Stimulated activated CD8-positive, alpha-beta memory T cell treated with anti-CD3 and anti-CD28 coated beads, Interleukin-4, amount 100 ng/mL, for 24 hours (primary cell): ENCODE measurements at regions not wholly inside any gene's neighbourhood (a gene's known extent, or its start where the extent isn't known, plus 50 kb on each side); places are given as distances from the start of the nearest gene placed in this dataset.
"Not testable (repeated sequence)": the region's sequence is repeated elsewhere in the genome, so short reads cannot be mapped to it uniquely, and the experiment has no call there.

Experiments
- DNase-seq: peaks from one replicate; pipeline ENCODE4 v3.0.0-alpha.2; 2020; ENCODE audit warnings: low read depth

GRCh38 chr20:17873410-17874270 is 95.0 kb downstream of the SNX5 start:
- DNase-seq: no peak

DNA sequence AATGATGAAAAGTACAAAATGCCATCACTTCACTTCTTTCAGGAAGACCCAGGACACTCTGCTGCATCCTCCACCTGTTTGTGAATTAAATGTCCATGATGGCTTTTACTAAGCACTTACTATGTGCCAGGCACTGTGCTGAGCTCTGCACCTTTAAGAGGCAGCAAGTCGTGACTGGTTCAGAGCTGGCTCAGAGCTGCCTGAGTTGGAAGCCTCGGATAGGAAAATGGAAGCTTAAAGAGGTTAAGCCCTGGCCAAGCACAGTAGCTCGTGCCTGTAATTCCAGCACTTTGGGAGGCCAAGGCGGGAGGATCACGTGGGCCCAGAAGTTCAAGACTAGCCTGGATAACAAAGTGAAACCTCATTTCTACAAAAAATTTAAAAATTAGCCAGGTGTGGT is 95.6 kb downstream of the SNX5 start:
- no peak for DNase-seq

GRCh38 chr20:17872434-17872833 is 96.2 kb downstream of the SNX5 start:
- DNase-seq: no peak

DNA sequence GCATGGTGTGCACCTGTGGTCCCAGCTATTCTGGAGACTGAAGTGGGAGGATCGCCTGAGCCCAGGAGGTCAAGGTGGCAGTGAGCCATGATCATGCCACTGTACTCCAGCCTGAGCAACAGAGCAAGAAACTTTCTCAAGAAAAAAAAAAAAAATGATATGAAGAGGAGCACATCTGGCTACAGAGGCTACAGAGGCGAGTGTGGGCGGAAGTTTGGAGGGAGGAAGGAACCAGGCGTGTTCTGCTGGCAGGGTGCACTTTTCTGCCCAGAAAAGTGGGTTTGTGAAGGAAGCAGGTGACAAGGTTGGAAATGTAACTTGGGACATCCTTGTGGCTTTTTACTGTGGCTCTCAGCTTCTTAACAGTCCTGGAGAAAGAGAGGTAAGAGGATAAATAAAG is 96.7 kb downstream of the SNX5 start:
- no peak for DNase-seq

GRCh38 chr20:17871181-17871580 is 97.4 kb downstream of the SNX5 start:
- no peak for DNase-seq

- DNase-seq: no peak
Measured at GRCh38 chr20:17870086-17870740, 98.4 kb downstream of the SNX5 start.

GRCh38 chr20:17869295-17869994 is 99.1 kb downstream of the SNX5 start:
- no peak for DNase-seq

GRCh38 chr20:17868700-17869231 is 99.8 kb downstream of the SNX5 start:
- no peak for DNase-seq

DNA sequence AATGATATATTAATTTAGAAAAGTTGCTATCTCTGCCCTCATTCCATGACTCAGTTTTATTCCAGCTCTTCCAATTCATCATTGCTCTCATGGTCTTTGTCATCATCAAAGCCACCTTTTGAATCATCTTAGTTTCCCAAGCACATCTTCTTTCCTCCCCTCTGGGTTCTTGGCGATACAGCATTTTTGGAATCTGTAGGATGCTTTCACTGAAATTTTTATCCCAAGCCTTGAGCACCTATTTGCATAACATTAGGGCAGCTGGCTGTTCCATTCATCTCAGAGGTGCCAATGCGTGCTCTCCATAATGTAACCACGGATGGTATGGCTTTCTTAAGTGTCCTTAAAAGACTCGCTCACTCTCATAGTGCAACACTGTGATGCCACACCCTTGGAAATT is 100.4 kb downstream of the SNX5 start:
- no peak for DNase-seq

- DNase-seq: no peak
Measured at GRCh38 chr20:17867131-17867925, 101.3 kb downstream of the SNX5 start.

DNA sequence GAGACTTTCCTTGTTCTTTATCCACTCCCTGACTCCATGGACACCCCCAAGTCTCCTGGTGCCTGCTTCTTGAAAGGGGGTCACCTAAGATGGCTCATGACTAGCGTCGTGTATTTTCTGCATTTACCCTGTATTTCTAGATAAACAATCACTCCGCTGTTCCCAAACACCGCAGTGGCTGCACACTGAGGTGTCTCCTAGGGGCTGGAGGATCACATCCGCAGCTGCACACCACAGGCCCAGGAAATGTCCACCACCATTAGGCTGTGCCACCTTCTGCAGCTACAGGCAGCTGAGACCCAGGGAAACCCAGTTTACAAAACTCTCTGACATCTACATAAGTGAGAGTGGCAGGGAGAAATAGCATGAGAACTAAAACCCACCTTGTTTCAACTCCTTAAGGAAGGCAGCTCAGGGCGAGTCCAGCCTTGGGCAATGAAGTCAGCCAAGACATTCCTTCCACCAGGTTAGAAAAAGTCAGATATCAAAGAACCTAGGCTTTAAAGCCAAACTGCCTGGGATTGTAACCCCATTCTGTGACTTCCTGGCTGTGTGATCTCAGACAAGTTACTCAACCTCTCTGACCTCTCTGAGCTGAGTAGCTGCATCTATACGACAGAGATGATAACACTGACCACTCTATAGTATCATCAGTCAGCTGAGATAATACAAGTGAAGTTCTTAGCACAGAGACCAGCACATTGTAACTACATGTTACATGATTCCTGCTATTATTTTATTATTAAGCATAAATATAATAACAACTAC is 102.2 kb downstream of the SNX5 start:
- no peak for DNase-seq

DNA sequence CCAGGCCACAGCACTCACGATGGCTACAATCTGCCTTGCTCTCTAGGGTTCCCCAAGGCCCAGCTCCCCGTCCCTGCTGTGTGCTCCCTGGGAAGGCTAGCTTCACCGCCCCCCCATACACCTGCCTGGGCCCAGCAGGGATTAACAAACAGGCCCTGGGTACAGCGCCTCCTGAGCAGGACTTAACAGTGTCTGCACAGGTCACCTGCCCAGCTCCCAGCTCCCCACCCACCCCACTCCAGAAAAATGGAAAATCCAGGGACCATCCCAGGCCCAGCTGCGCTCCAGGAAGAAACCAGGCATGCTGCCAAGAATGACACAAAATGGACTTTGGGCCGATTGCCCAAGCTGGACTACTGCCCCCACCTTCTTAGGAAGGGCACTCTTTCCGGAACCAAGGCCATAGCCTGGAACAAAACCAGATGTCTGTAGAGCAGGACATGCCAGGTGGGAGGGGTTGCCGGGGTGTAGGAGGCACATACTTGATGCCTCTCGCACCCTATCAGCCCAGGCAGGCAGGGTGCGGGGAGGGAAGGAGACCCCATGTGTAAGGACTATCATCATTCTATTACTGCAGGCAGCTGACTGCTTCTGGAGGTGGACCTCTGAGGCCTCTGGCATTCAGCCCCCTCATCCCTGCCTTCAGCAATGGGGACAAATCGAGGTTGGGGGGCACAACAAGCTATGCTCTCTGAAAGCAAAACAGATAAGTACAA is 104.9 kb downstream of the SNX5 start:
- DNase-seq: no peak

GRCh38 chr20:17863209-17863576 is 105.4 kb downstream of the SNX5 start:
- DNase-seq: no peak

DNA sequence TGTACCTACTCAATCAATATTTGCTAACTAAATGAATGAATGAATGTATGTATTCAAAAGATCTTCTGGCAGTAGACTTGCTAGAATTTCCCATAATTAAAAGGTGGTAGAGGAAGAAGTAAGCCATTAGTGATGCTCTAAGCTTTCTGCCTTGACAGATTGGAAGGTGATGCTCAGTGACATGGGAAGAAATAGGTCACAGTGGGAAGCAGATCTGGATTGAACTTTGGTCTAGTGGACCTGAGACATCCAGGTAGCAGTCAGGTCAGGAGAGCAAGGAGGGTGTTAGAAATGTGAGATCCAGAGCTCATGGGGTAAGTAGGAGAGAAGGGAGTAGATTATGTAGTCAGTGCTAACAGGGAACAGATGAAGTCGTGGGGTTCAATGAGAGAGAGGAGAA is 106.4 kb downstream of the SNX5 start:
- no peak for DNase-seq

GRCh38 chr20:17861620-17862019 is 107.0 kb downstream of the SNX5 start:
- DNase-seq: not testable (repeated sequence)

- no peak for DNase-seq
Measured at GRCh38 chr20:17860301-17861197, 108.0 kb downstream of the SNX5 start.

DNA sequence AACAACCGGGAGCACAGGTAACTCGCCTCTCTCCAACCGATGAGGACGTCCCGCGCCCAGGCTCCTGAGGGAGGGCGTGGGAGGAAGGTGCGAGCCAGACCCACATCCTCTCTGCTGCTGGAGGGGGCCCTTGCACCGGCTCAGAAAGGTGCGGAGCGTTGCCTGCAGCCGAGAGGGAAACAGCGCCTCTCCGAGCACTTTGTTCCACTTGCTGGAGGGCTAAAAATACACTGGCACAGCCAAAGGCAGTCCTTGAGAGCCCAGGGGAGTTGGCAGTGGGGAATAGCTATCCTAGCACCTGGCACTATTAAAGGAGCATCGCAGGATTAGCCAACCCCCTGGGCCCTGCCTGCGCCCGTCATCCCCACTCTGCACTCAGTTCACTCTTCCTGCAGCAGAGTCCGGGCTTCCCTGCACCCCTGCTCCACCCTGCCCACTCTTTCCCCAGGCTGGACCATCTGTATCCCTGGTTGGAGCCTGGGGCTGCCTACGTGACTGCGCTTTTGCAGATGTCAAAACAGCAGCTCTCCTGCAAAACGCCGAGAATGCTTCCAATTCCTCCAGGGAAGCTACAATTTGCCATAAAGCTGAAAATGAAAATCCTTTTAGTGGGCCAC is 108.9 kb downstream of the SNX5 start:
- DNase-seq: peak; percentile 24

- DNase-seq: no peak
Measured at GRCh38 chr20:17859002-17859615, 109.5 kb downstream of the SNX5 start.
